Stomach (tissue), 4 donors: ENCODE measurements at regions not wholly inside any gene's neighbourhood (a gene's known extent, or its start where the extent isn't known, plus 50 kb on each side); places are given as distances from the start of the nearest gene placed in this dataset.

Experiments
- CTCF ChIP-seq, 7 experiments: fragments of 450-650 bp in 4 of 7; fragments of 200-600 bp in 3 of 7; sonication (generic) in 3 of 7; IDR thresholded peaks; one replicate each; pipeline ENCODE4 v1.5.1; 2016 to 2019; ENCODE audit warnings: antibody characterized with exemption in 7 of 7, control low read depth in 2 of 7, mild to moderate bottlenecking in 1 of 7
- POLR2A ChIP-seq, 4 donors: fragments of 450-650 bp; IDR thresholded peaks; one replicate each; pipeline ENCODE4 v1.6.1; 2016; ENCODE audit warnings: antibody characterized with exemption in 4 of 4, control low read depth in 2 of 4, mild to moderate bottlenecking in 1 of 4, moderate library complexity in 1 of 4
- POLR2AphosphoS5 ChIP-seq, 3 donors: sonication (generic); formaldehyde crosslinking; IDR thresholded peaks; one replicate each; pipeline ENCODE4 v1.6.1; 2016; ENCODE audit warnings: antibody characterized with exemption in 3 of 3

- TF ChIP-seq POLR2A (IDR thresholded peaks at IDR 0.05) (no peak), CTCF (IDR thresholded peaks at IDR 0.05) (no peak), POLR2AphosphoS5 (IDR thresholded peaks at IDR 0.05) (no peak)
Observed at GRCh38 chr21:38661197-38661871, 144.4 kb upstream of the ETS2 start.
